ENCODE measurements at regions not wholly inside any gene's neighbourhood (a gene's known extent, or its start where the extent isn't known, plus 50 kb on each side); places are given as distances from the start of the nearest gene placed in this dataset.

DNA sequence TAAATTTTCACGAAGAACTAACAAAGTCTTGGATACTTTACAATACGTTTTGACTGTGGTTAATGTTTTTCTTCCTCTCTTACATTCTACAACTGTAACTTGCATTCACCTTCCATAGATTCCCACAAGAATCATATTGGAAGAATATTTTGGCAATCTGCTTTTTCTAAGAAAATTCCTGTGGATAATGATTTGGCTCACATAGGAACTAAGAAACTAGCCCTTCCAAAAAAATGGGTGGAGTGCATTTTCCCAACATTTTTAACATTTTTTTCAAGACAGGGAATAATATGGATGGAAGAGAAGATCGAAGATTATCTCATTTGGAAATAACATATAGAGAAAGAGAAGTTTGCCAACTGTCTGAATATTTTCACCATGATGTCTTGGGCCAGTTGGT, 256.9 kb upstream of the POU2AF2 start:
- Histone ChIP-seq H3K36me3 (ENCODE audit: control insufficient read depth in 1 of 2, insufficient read depth in 2 of 2, low read length in 2 of 2) (no peaks in the 10 kb centered on the region), H3K14ac (ENCODE audit: low read length) (no peak overlapping the region), H3K27ac (ENCODE audit: low read depth, low read length) (no peak overlapping the region), H4K8ac (ENCODE audit: low read depth, low read length) (no peak overlapping the region), H3K27me3 (ENCODE audit: insufficient read depth, low read length) (no peaks in the 10 kb centered on the region), H4K12ac (ENCODE audit: low read depth, low read length) (no peak overlapping the region), H3K4ac (ENCODE audit: low read depth, low read length) (no peak overlapping the region), H2BK12ac (ENCODE audit: low read length) (no peak overlapping the region), H4K91ac (ENCODE audit: low read depth, low read length) (no peak overlapping the region), H2BK120ac (ENCODE audit: insufficient read depth, low read length, poor library complexity) (no peak overlapping the region), H3K9me3 (ENCODE audit: insufficient read depth, low read depth, low read length) (no peaks in the 10 kb centered on the region), H2BK5ac (ENCODE audit: low read depth, low read length, poor library complexity) (no peak overlapping the region), H2AK5ac (ENCODE audit: low read length) (no peak overlapping the region), H2AFZ (ENCODE audit: insufficient read depth, low read length, poor library complexity) (no peak overlapping the region), H3K18ac (ENCODE audit: low read length) (no peak overlapping the region), H3K79me1 (ENCODE audit: low read length) (no peaks in the 10 kb centered on the region), H3K4me1 (ENCODE audit: control insufficient read depth in 1 of 2, insufficient read depth in 2 of 2, low read length in 2 of 2) (peaks cover 0 to 2% of the 10 kb centered on the region in 2 experiments), H3K9ac (ENCODE audit: low read length) (no peak overlapping the region), H3K79me2 (ENCODE audit: control insufficient read depth, insufficient read depth, low read length, poor library complexity) (no peaks in the 10 kb centered on the region), H3K4me2 (ENCODE audit: low read length) (no peak overlapping the region), H3K4me3 (ENCODE audit: low read depth, low read length) (no peak overlapping the region), H3K23ac (ENCODE audit: low read length) (no peak overlapping the region)
- no CpG with 5 or more reads among the region's 3 CpGs for WGBS (ENCODE audit: extremely low coverage, insufficient coverage, insufficient read length)
- DNase-seq: no peak

DNA sequence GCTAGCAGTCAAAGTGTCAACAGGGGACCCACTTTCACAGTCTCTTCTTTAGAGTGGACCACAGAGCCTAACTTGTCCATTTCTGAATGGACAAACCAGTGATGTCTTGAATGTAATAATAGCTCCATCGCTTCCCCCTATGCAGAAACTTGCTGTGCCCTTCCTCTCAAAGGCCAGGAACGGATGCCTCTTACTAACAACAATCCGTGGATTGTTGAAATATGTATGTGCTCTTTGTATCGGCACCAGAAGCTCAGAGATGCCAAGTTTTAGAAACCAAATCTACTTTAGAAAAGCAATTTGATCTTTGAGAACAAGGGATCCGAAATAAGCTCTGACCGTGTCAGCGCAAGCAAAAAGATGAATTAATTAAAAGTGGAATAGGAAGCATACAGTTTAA, 259.5 kb upstream of the POU2AF2 start:
- H3K79me1 ChIP-seq (ENCODE audit: low read length): no peaks in the 10 kb centered on the region
- no peak overlapping the region for H3K4ac ChIP-seq (ENCODE audit: low read depth, low read length)
- no peak overlapping the region for H2AFZ ChIP-seq (ENCODE audit: insufficient read depth, low read length, poor library complexity)
- H3K79me2 ChIP-seq (ENCODE audit: control insufficient read depth, insufficient read depth, low read length, poor library complexity): no peaks in the 10 kb centered on the region
- no peak overlapping the region for H3K18ac ChIP-seq (ENCODE audit: low read length)
- H2BK120ac ChIP-seq (ENCODE audit: insufficient read depth, low read length, poor library complexity): no peak overlapping the region
- H3K23ac ChIP-seq (ENCODE audit: low read length): no peak overlapping the region
- H2AK5ac ChIP-seq (ENCODE audit: low read length): no peak overlapping the region
- H2BK5ac ChIP-seq (ENCODE audit: low read depth, low read length, poor library complexity): no peak overlapping the region
- H3K4me1 ChIP-seq (ENCODE audit: control insufficient read depth in 1 of 2, insufficient read depth in 2 of 2, low read length in 2 of 2): peaks cover 0 to 2% of the 10 kb centered on the region in 2 experiments
- no peak overlapping the region for H3K14ac ChIP-seq (ENCODE audit: low read length)
- H3K9me3 ChIP-seq (ENCODE audit: insufficient read depth, low read depth, low read length): no peaks in the 10 kb centered on the region
- H4K12ac ChIP-seq (ENCODE audit: low read depth, low read length): no peak overlapping the region
- no peak overlapping the region for H3K4me3 ChIP-seq (ENCODE audit: low read depth, low read length)
- WGBS (ENCODE audit: extremely low coverage, insufficient coverage, insufficient read length): no CpG with 5 or more reads among the region's 7 CpGs
- H3K9ac ChIP-seq (ENCODE audit: low read length): no peak overlapping the region
- no peaks in the 10 kb centered on the region for H3K27me3 ChIP-seq (ENCODE audit: insufficient read depth, low read length)
- H3K36me3 ChIP-seq (ENCODE audit: control insufficient read depth in 1 of 2, insufficient read depth in 2 of 2, low read length in 2 of 2): no peaks in the 10 kb centered on the region
- no peak overlapping the region for H3K27ac ChIP-seq (ENCODE audit: low read depth, low read length)
- H2BK12ac ChIP-seq (ENCODE audit: low read length): no peak overlapping the region
- DNase-seq: no peak
- no peak overlapping the region for H3K4me2 ChIP-seq (ENCODE audit: low read length)
- no peak overlapping the region for H4K8ac ChIP-seq (ENCODE audit: low read depth, low read length)
- no peak overlapping the region for H4K91ac ChIP-seq (ENCODE audit: low read depth, low read length)

DNA sequence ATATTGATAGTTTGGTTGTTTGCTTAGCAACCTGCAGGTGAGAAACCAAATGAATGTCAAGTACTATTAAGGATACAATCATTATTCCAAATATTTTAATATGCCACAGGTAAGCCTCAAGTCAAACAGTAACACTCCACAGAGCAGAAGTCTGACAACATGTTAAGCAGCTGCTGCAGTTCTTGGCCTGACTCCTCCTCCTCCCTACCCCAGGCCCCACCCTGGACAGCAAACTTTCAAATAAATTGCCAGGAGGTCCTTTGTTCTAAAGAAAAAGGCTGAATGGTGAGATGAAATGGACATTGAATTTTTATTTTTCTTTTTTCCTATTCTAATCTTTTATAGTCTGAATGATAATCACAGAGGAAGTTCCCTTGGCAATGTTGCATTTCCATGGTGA, 260.0 kb upstream of the POU2AF2 start:
- no peaks in the 10 kb centered on the region for H3K79me1 ChIP-seq (ENCODE audit: low read length)
- no peak for DNase-seq
- H3K27me3 ChIP-seq (ENCODE audit: insufficient read depth, low read length): no peaks in the 10 kb centered on the region
- no peak overlapping the region for H4K91ac ChIP-seq (ENCODE audit: low read depth, low read length)
- H2BK120ac ChIP-seq (ENCODE audit: insufficient read depth, low read length, poor library complexity): no peak overlapping the region
- H3K9ac ChIP-seq (ENCODE audit: low read length): no peak overlapping the region
- H3K4ac ChIP-seq (ENCODE audit: low read depth, low read length): no peak overlapping the region
- H3K14ac ChIP-seq (ENCODE audit: low read length): no peak overlapping the region
- H2BK5ac ChIP-seq (ENCODE audit: low read depth, low read length, poor library complexity): no peak overlapping the region
- H4K12ac ChIP-seq (ENCODE audit: low read depth, low read length): no peak overlapping the region
- no peak overlapping the region for H2BK12ac ChIP-seq (ENCODE audit: low read length)
- peaks cover 0 to 2% of the 10 kb centered on the region in 2 experiments for H3K4me1 ChIP-seq (ENCODE audit: control insufficient read depth in 1 of 2, insufficient read depth in 2 of 2, low read length in 2 of 2)
- no peak overlapping the region for H3K4me2 ChIP-seq (ENCODE audit: low read length)
- H3K4me3 ChIP-seq (ENCODE audit: low read depth, low read length): no peak overlapping the region
- no peak overlapping the region for H2AFZ ChIP-seq (ENCODE audit: insufficient read depth, low read length, poor library complexity)
- no peak overlapping the region for H3K18ac ChIP-seq (ENCODE audit: low read length)
- H3K79me2 ChIP-seq (ENCODE audit: control insufficient read depth, insufficient read depth, low read length, poor library complexity): no peaks in the 10 kb centered on the region
- H3K36me3 ChIP-seq (ENCODE audit: control insufficient read depth in 1 of 2, insufficient read depth in 2 of 2, low read length in 2 of 2): no peaks in the 10 kb centered on the region
- no peak overlapping the region for H3K23ac ChIP-seq (ENCODE audit: low read length)
- H3K9me3 ChIP-seq (ENCODE audit: insufficient read depth, low read depth, low read length): no peaks in the 10 kb centered on the region
- H3K27ac ChIP-seq (ENCODE audit: low read depth, low read length): no peak overlapping the region
- H4K8ac ChIP-seq (ENCODE audit: low read depth, low read length): no peak overlapping the region
- no peak overlapping the region for H2AK5ac ChIP-seq (ENCODE audit: low read length)

GRCh38 chr11:110984693-110985092, 260.8 kb upstream of the POU2AF2 start:
- H3K27me3 ChIP-seq (ENCODE audit: insufficient read depth, low read length): no peaks in the 10 kb centered on the region
- H4K91ac ChIP-seq (ENCODE audit: low read depth, low read length): no peak overlapping the region
- H3K4me2 ChIP-seq (ENCODE audit: low read length): no peak overlapping the region
- no peaks in the 10 kb centered on the region for H3K36me3 ChIP-seq (ENCODE audit: control insufficient read depth in 1 of 2, insufficient read depth in 2 of 2, low read length in 2 of 2)
- H2AK5ac ChIP-seq (ENCODE audit: low read length): no peak overlapping the region
- H3K79me2 ChIP-seq (ENCODE audit: control insufficient read depth, insufficient read depth, low read length, poor library complexity): no peaks in the 10 kb centered on the region
- no peak overlapping the region for H3K9ac ChIP-seq (ENCODE audit: low read length)
- no peak overlapping the region for H4K12ac ChIP-seq (ENCODE audit: low read depth, low read length)
- H3K18ac ChIP-seq (ENCODE audit: low read length): no peak overlapping the region
- no peak overlapping the region for H3K14ac ChIP-seq (ENCODE audit: low read length)
- no peak overlapping the region for H2BK5ac ChIP-seq (ENCODE audit: low read depth, low read length, poor library complexity)
- no peak overlapping the region for H2AFZ ChIP-seq (ENCODE audit: insufficient read depth, low read length, poor library complexity)
- no peak overlapping the region for H4K8ac ChIP-seq (ENCODE audit: low read depth, low read length)
- peaks cover 0 to 2% of the 10 kb centered on the region in 2 experiments for H3K4me1 ChIP-seq (ENCODE audit: control insufficient read depth in 1 of 2, insufficient read depth in 2 of 2, low read length in 2 of 2)
- no peak for DNase-seq
- H3K4ac ChIP-seq (ENCODE audit: low read depth, low read length): no peak overlapping the region
- H3K27ac ChIP-seq (ENCODE audit: low read depth, low read length): no peak overlapping the region
- H2BK120ac ChIP-seq (ENCODE audit: insufficient read depth, low read length, poor library complexity): no peak overlapping the region
- H2BK12ac ChIP-seq (ENCODE audit: low read length): no peak overlapping the region
- no CpG with 5 or more reads among the region's 1 CpG for WGBS (ENCODE audit: extremely low coverage, insufficient coverage, insufficient read length)
- no peaks in the 10 kb centered on the region for H3K9me3 ChIP-seq (ENCODE audit: insufficient read depth, low read depth, low read length)
- no peak overlapping the region for H3K4me3 ChIP-seq (ENCODE audit: low read depth, low read length)
- no peak overlapping the region for H3K23ac ChIP-seq (ENCODE audit: low read length)
- H3K79me1 ChIP-seq (ENCODE audit: low read length): no peaks in the 10 kb centered on the region
